IPS-18c (cell line): ENCODE measurements at regions not wholly inside any gene's neighbourhood (a gene's known extent, or its start where the extent isn't known, plus 50 kb on each side); places are given as distances from the start of the nearest gene placed in this dataset.

Experiments
- H3K4me3 ChIP-seq: 2 replicates; pipeline ENCODE4 v1.7.0; 2013; ENCODE audit warnings: low read depth, mild to moderate bottlenecking, low read length, moderate library complexity; ENCODE audit not compliant: insufficient read depth
- H3K9me3 ChIP-seq: one replicate; pipeline ENCODE4 v1.6.1; 2013; ENCODE audit warnings: mild to moderate bottlenecking, low read length, moderate library complexity; ENCODE audit not compliant: control insufficient read depth, insufficient read depth

DNA sequence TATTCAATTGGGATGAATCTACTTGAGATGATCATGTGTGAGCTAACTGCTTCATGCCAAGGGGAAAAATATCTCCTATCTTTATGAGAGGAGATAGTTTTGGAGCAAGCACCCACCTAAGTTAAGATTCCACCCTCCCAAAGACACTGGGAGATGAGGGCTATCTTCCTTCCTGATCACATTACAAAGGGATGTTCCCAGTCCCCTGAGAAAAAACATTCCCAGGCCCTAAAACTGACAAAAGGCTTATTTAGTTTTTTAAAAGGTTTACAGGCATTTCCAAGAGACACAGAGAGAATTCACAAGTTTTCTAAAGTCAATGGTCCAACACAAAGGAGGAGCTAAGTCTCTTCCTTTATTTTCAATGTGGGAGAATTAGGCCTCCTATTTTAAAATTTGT lies 401.5 kb downstream of the FBXO15 start:
- no peaks in the 10 kb centered on the region for H3K9me3 ChIP-seq
- H3K4me3 ChIP-seq, result no peak overlapping the region

DNA sequence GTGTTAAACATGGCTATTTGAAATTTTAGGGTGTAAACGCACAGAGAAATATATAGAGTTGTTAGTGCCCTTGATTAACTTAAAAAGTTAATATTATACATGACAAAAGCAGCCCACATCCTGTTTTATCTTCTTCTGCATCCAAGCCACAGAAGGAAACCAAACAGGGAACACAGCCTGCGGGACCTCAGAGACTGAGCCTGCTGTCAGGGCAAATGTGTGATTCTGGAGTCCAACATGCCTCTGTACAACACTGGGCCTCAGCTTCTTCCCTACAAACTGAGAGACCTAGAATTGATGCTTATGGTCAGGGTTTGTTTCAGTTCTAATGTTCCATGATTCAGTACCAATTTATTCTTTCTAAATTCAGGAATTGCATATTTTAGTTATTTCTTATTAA lies 404.7 kb downstream of the FBXO15 start:
- H3K9me3 ChIP-seq, result no peaks in the 10 kb centered on the region
- H3K4me3 ChIP-seq, result no peak overlapping the region

DNA sequence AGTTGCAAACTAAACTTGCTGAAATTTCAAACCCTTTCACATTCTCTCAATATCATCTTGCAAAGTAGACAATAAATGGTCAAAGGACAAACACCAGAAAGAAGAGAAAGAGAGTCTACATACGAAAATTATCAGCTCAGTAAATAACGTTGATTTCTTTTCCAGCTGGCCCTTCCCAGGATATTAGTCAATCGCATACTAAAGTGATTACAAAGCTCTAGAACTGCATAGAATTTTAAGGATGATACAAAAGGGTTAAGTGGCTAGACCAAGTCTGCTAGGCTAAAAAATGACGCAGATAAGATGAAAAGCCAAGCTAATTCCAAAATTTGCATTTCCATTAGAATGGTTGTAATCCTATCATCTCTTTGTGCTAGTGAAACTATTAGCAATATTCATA lies 405.7 kb downstream of the FBXO15 start:
- H3K9me3 ChIP-seq, result no peaks in the 10 kb centered on the region

DNA sequence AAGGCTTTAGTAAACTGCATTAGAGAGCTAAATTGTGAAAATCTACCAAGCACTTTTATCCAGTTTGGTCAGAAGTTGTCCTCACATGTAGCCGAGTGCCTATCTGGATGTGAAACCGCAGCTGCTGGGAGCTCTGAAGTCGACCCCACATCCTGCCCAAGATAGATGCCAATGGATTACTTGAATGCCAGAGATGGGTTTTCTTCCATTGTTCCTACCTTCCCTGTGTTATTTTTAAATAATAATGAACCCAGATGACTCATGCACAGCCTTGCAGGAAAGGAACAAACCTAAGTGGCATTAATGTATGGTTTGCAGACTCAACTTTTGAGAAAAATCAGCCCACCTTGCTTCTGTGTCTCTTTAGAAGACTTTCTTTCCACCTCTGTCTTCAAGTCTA lies 408.5 kb downstream of the FBXO15 start:
- H3K9me3 ChIP-seq, result no peaks in the 10 kb centered on the region
- H3K4me3 ChIP-seq, result no peak overlapping the region

More for the DNA sequence above, 405.7 kb downstream of the FBXO15 start:
- H3K4me3 ChIP-seq, result no peak overlapping the region

DNA sequence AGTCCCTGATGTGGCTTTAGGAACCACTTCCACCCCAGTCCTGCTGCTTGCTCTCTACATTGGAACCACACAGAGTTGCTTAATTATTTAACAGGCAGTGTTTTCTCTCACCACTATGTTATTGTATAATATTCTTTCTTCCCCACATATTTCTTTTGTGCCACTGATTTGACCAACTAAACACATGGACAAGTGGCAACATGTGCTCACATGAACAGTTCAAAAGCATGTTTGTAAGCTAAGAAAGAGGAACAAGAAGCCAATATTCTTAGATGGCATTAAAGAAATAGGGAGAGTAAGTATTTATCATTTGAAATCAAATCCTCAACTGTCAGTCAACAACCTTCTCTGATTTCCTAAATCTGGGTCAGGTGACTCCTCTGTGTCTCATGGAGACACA lies 409.6 kb downstream of the FBXO15 start:
- H3K4me3 ChIP-seq, result no peak overlapping the region
- H3K9me3 ChIP-seq, result no peaks in the 10 kb centered on the region

DNA sequence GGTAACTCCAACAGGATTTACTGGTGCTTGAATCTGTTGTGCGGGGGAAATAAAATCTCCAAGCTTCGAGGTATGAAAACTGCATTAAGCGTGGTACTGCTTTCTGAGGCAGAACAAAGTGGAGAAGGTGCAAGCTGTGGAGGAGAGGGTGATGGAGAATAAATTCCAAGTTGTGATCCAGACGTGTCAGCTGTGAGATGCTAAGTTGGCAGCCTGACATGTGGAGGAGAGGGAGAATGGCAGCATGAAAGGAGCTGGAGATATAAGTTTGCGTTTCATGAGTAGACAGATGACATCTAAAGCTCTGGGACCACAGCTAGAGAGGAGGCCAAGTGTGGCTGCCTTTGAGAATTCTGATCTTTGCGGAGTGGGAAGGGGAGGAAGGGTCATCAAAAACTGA lies 411.8 kb downstream of the FBXO15 start:
- no peaks in the 10 kb centered on the region for H3K9me3 ChIP-seq
- H3K4me3 ChIP-seq, result no peak overlapping the region

DNA sequence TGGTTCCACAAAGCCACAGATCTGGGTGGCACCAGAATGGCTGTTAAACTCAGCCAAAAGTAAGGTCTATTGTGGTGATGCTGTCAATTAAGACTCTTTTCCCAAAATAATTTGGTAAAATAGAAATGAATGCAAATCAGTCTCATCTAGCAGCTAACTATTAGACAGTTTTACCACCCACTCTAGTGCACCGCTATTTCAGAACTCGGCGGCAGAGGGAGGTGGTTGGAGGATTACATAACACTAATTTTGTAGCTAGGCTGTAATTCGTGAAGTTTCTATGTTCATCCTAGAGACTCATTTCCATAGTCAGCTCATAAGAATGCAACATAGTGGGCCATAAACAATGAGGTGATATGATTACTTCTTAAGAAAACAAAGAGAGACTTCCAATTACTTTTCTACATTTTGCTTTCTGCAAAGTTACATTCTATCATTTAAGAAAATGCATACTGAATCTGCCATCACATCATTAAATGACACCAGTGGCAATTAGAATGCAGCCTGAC lies 413.8 kb downstream of the FBXO15 start:
- H3K4me3 ChIP-seq, result no peak overlapping the region
- no peaks in the 10 kb centered on the region for H3K9me3 ChIP-seq

DNA sequence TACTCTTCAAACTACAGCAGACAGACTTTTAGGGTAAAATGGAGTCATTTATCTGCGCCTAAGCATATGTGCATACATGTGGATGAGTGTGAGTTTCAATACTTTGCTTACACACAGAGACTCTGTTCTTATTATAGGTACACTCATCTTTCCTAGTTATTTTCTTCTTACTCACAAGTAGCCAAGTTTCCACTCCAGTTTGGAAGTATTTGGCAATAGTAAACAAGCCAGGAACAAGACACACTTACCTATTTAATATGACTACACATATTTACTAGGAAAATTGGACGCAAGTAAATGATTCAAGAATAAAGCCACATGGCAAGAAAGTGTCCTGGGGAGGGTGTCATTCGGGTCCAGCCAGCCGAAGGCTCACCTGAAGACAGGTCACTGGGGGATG lies 414.3 kb downstream of the FBXO15 start:
- Histone ChIP-seq H3K9me3 (no peaks in the 10 kb centered on the region), H3K4me3 (no peak overlapping the region)

DNA sequence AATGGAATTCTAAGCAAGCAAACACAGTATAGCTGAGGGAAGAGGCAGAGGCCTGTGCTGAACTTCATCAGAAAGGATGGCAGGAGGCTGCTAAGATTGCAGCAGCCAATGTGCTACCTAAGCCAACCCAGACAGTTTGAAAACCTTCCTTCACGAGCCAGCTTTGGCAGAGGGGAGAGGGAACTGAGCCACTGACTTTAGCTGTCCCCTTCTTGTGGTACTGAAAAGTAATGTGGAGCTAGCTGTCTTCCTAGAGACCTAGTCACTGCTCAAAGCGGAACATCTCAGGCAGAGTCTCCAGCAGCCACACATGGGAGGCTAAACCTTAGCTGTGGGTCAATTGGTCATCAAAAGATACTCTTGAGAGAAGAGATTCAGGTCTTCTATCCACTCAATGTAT lies 419.0 kb downstream of the FBXO15 start:
- Histone ChIP-seq H3K4me3 (no peak overlapping the region), H3K9me3 (no peaks in the 10 kb centered on the region)

DNA sequence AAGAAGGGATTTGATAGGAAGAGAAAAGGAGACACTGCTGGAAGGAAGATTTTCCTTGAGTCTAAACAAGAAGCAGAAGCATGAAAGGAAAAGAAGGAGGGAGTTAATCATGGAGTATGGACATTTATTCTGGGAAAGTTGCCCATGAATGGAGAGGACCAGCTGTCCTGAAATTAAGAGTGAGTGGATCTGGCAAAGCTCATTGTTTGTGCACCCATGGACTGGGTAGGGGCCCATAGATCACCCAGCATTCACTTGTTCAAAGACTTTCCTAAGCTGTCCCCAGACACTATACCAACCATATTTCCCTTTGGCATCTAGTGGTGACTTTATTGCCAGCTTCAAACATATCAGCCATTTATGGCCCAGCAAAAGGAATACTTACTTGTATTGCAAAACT lies 422.7 kb downstream of the FBXO15 start:
- no peak overlapping the region for H3K4me3 ChIP-seq
- H3K9me3 ChIP-seq, result no peaks in the 10 kb centered on the region

DNA sequence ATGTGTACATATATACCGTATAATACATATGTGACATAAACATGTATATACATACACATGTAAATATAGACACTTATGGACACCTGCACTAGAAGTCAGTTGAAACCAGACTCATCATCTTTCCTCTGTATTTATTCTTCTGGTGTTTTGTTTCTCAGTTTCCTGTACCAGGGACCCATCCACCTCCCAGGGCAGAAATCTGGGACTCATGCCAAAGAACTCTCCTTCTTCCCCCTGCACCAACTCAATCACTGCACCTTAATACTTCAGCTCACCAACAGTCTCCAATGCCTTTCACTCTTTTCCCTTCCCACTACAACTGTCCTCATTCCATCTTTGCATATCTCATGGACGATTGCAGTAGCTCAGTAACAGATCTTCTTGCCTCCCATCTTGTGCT lies 428.0 kb downstream of the FBXO15 start:
- no peak overlapping the region for H3K4me3 ChIP-seq
- H3K9me3 ChIP-seq, result no peaks in the 10 kb centered on the region

DNA sequence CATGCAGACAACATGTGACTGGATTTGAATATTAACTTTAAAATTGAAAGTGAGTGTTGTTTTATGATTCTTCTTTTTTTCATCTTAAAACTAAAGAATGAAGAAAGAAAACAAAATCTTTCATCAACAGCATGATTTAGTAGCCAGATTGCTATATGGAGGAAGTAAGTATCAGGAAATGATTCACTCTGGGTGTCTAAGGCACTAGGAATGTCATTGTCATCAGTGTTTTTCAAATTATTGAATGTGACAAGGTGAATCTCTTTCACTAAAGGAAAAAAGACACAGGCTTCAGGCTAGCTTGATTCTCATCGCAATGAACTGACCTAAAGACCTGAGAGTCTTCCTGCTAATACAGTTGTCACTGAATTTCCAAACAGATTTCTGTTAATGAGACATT lies 430.1 kb downstream of the FBXO15 start:
- H3K9me3 ChIP-seq, result no peaks in the 10 kb centered on the region
- no peak overlapping the region for H3K4me3 ChIP-seq

DNA sequence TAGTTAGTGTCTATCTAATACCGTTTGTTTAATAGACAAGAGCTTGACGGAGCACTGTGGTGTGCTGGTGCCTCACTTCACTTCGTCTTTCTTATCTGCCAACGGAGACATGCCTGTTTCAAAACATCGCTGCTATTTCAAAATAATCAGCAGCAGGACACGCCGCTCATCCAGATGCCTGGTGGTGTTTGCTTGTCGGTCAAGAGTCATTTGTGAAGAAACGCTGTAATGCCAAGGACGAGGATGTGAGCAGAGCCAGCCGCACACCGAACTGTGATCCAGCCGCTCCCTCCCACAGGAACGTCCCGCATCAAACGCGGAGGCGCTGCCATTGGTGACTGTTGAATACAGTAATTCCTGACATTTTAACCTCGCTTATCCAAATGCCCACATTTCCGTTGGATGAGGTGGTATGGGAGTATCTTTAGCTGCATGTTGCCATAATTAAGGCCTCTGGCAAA lies 432.4 kb downstream of the FBXO15 start:
- H3K4me3 ChIP-seq, result no peak overlapping the region

DNA sequence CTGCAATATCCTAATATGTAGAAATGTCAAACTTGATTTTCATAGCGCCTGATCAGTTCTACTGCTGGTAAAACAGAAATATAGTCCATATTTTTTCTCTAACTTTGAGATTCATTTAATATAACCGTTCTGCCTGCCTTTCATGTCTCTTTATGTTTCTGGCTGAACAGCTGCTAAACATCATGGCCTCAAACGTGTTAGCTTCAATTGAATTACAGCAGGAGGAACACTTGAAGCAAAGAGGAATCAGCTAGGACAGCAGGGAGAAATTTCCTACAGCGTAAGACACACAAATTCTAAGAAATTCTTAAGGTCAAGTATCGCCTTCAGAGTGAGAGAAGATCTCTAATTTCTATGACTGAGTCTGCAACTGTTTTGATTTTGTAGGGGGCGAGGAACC lies 433.2 kb downstream of the FBXO15 start:
- Histone ChIP-seq H3K9me3 (no peaks in the 10 kb centered on the region), H3K4me3 (no peak overlapping the region)

More for the DNA sequence above, 432.4 kb downstream of the FBXO15 start:
- no peaks in the 10 kb centered on the region for H3K9me3 ChIP-seq

DNA sequence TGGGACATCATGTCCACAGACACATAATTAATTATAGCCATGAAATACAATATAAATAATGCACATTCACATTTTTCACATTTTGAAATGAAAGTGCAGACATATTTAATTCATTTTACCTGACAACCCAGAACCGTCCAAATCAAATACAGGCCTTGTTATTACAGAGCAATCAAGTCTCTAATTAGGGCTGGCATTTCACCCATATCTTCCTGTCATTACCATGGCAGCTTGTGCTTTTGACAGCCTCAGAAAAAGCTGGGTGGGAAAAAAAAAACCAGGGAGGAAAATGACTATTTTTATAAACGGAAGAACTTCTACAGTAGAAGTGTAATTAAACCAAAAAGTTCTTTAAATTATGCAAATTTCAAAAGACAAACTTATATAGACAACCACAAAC lies 436.4 kb downstream of the FBXO15 start:
- H3K9me3 ChIP-seq, result no peaks in the 10 kb centered on the region

DNA sequence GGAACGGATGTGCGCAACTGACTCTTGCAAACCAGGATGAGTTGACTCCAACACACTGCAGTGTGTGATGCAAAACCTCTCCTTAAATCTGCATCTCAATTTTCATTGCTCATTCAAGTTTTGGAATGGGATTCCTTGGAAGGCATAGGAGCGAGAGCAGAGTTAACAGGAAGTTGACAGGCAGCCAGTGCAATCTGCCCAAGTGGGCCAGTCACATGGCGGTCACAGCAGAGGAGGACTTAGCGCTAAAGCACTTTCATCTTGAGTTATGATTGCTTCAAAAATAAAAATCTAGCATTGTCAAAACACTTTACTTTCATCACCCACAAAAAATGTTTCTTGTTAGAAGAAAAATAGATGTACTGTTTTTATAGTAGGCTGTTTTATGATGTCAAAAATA lies 439.0 kb downstream of the FBXO15 start:
- Histone ChIP-seq H3K9me3 (no peaks in the 10 kb centered on the region), H3K4me3 (no peak overlapping the region)

More for the DNA sequence above, 436.4 kb downstream of the FBXO15 start:
- no peak overlapping the region for H3K4me3 ChIP-seq

DNA sequence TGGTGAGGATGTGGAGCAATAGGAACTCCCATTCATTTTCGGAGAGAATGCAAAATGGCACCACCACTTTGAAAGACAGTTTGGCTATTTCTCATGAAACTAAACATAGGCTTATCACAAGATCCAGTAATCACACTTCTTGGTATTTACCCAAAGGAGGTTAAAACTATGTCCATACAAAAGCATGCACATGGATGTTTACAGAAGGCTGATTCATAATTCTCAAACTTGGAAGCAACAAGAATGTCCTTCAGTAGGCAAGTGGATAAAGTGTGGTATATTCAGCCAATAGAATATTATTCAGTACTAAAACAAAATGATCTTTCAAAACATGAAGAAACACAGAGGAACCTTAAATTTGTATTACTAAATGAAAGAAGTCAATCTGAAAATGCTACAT lies 440.6 kb downstream of the FBXO15 start:
- Histone ChIP-seq H3K4me3 (no peak overlapping the region), H3K9me3 (no peaks in the 10 kb centered on the region)

DNA sequence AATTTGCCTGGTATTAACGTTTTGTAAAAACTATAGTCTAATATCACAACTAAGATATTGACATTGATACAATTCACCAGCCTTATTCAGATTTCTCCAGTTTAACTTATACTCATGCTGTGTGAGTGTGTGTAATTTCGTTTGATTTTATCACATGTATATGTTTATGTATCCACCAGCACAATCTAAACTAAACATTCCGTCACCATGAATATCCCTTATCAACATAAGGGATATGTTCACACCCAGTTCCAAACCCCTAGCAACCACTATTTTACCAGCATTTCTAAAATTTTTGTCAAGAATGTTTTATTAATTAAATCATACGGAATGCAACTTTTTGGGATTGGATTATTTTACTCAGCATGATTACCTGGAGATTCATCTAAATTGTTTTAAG lies 450.3 kb downstream of the FBXO15 start:
- H3K9me3 ChIP-seq, result peaks cover 3% of the 10 kb centered on the region
- H3K4me3 ChIP-seq, result no peak overlapping the region

DNA sequence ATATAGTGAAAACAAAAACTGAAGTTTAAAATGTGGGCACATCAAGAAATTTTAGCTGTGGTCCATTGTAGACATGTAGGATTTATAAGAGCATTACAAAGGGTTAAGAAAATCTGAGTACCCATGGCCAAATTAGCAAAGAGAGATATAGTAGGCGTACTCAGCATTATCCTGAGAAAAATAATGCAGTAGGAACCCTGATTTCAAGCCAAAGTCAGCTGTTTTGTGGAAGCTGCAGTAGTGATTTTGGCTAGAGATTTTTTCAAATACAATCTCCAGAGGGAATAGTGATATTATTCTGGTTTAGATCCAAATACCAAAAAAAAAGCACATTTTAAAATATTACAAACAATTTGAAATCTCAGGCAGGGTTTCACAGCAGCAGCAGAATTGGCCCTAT lies 450.9 kb downstream of the FBXO15 start:
- no peak overlapping the region for H3K4me3 ChIP-seq
- H3K9me3 ChIP-seq, result peaks cover 3% of the 10 kb centered on the region
